Small intestine (tissue), 7 donors: ENCODE measurements at regions not wholly inside any gene's neighbourhood (a gene's known extent, or its start where the extent isn't known, plus 50 kb on each side); places are given as distances from the start of the nearest gene placed in this dataset.

Experiments
- DNase-seq, 2 donors: peaks; one replicate each; pipeline versions ENCODE4 v3.0.0 to v3.0.0-alpha.2; 2013
- FAIRE-seq: peaks from 2 replicates; lab custom pipeline; 2012; peaks lifted over from hg19 to GRCh38; lab: Jason Lieb, UNC
- H3K27ac ChIP-seq, 3 donors: one replicate each; pipeline ENCODE4 v1.5.1; 2013; ENCODE audit warnings: low read length in 2 of 3, mild to moderate bottlenecking in 2 of 3, control low read depth in 1 of 3, inconsistent platforms in 1 of 3, low read depth in 1 of 3, moderate library complexity in 1 of 3
- H3K27me3 ChIP-seq, 3 donors: one replicate each; pipeline ENCODE4 v1.6.1; 2013; ENCODE audit warnings: low read length in 3 of 3, inconsistent platforms in 1 of 3; ENCODE audit not compliant: control insufficient read depth in 3 of 3, insufficient read depth in 3 of 3
- H3K36me3 ChIP-seq, 3 donors: one replicate each; pipeline ENCODE4 v1.6.1; 2013; ENCODE audit warnings: low read length in 3 of 3, inconsistent platforms in 1 of 3, low read depth in 1 of 3, mild to moderate bottlenecking in 1 of 3, moderate library complexity in 1 of 3; ENCODE audit not compliant: control insufficient read depth in 3 of 3, insufficient read depth in 2 of 3
- H3K4me1 ChIP-seq, 3 donors: one replicate each; pipeline ENCODE4 v1.6.1; 2013; ENCODE audit warnings: low read length in 2 of 3, inconsistent platforms in 1 of 3, low read depth in 1 of 3, mild to moderate bottlenecking in 1 of 3, moderate library complexity in 1 of 3; ENCODE audit not compliant: control insufficient read depth in 3 of 3, insufficient read depth in 2 of 3
- H3K4me3 ChIP-seq, 3 donors: one replicate each; pipeline ENCODE4 v1.5.1; 2013; ENCODE audit warnings: low read length in 3 of 3, control low read depth in 1 of 3, inconsistent platforms in 1 of 3, low read depth in 1 of 3, mild to moderate bottlenecking in 1 of 3, moderate library complexity in 1 of 3
- H3K9me3 ChIP-seq, 2 donors: one replicate each; pipeline ENCODE4 v1.6.1; 2013; ENCODE audit warnings: low read depth in 1 of 2, low read length in 1 of 2; ENCODE audit not compliant: control insufficient read depth in 2 of 2, insufficient read depth in 1 of 2
- WGBS, 3 donors: extraction: QIAGEN DNeasy Blood & Tissue Kit; methylation state at CpG; one replicate each; pipeline ENCODE4 v1.1.7; 2013; 5-methylcytosine and 5-hydroxymethylcytosine counted together
- donor health status: healthy with polysubstance abuse.
- donor health status: control.
- donor health status: control.
- donor health status: Bipolar disorder and iron deficiency.
- donor health status: healthy.

- H3K36me3 ChIP-seq = no peaks in the 10 kb centered on the region
- no peak overlapping the region for H3K27ac ChIP-seq
- no peak overlapping the region for H3K4me3 ChIP-seq
- FAIRE-seq = no peak
- 61 to 85% (median 73%) methylated on average over 2 of the region's 2 CpGs for WGBS, 3 donors
- H3K27me3 ChIP-seq = no peaks in the 10 kb centered on the region
- H3K9me3 ChIP-seq = no peaks in the 10 kb centered on the region
- no peaks in the 10 kb centered on the region for H3K4me1 ChIP-seq
- DNase-seq = no peak
Observed at GRCh38 chr18:73593207-73593606, 554.4 kb downstream of the FBXO15 start.

GRCh38 chr18:73590950-73591349 is 556.7 kb downstream of the FBXO15 start:
- H3K27me3 ChIP-seq = no peaks in the 10 kb centered on the region
- WGBS, 3 donors = 88 to 92% (median 88%) methylated on average over 4 of the region's 4 CpGs

GRCh38 chr18:73579698-73580097 is 567.9 kb downstream of the FBXO15 start:
- Histone ChIP-seq H3K36me3 (no peaks in the 10 kb centered on the region), H3K4me1 (no peaks in the 10 kb centered on the region), H3K27ac (no peak overlapping the region), H3K27me3 (no peaks in the 10 kb centered on the region), H3K9me3 (no peaks in the 10 kb centered on the region), H3K4me3 (no peak overlapping the region)
- DNase-seq (no peak), FAIRE-seq (no peak)

More at GRCh38 chr18:73590950-73591349, 556.7 kb downstream of the FBXO15 start:
- no peaks in the 10 kb centered on the region for H3K9me3 ChIP-seq
- H3K27ac ChIP-seq = no peak overlapping the region
- H3K36me3 ChIP-seq = no peaks in the 10 kb centered on the region
- no peaks in the 10 kb centered on the region for H3K4me1 ChIP-seq
- FAIRE-seq (no peak), DNase-seq (no peak)
- no peak overlapping the region for H3K4me3 ChIP-seq

- Histone ChIP-seq H3K27me3 (no peaks in the 10 kb centered on the region), H3K36me3 (no peaks in the 10 kb centered on the region), H3K4me1 (no peaks in the 10 kb centered on the region), H3K27ac (no peak overlapping the region), H3K9me3 (no peaks in the 10 kb centered on the region), H3K4me3 (no peak overlapping the region)
- FAIRE-seq (no peak), DNase-seq (no peak)
- 79 to 94% (median 84%) methylated on average over 1 of the region's 1 CpG for WGBS, 3 donors
Observed at GRCh38 chr18:73577365-73577764, 570.3 kb downstream of the FBXO15 start.

- no peaks in the 10 kb centered on the region for H3K4me1 ChIP-seq
- H3K27me3 ChIP-seq = no peaks in the 10 kb centered on the region
- H3K9me3 ChIP-seq = no peaks in the 10 kb centered on the region
- FAIRE-seq (no peak), DNase-seq (no peak)
- WGBS, 3 donors = 87 to 95% (median 88%) methylated on average over 1 of the region's 1 CpG
- no peak overlapping the region for H3K27ac ChIP-seq
- H3K36me3 ChIP-seq = no peaks in the 10 kb centered on the region
- H3K4me3 ChIP-seq = no peak overlapping the region
Observed at GRCh38 chr18:73563901-73564472, 583.6 kb downstream of the FBXO15 start.

GRCh38 chr18:73563345-73563744 is 584.3 kb downstream of the FBXO15 start:
- no peak overlapping the region for H3K4me3 ChIP-seq
- FAIRE-seq (no peak), DNase-seq (no peak)
- 60 to 77% (median 68%) methylated on average over 4 of the region's 4 CpGs for WGBS, 3 donors
- no peak overlapping the region for H3K27ac ChIP-seq
- no peaks in the 10 kb centered on the region for H3K36me3 ChIP-seq
- H3K9me3 ChIP-seq = no peaks in the 10 kb centered on the region
- H3K4me1 ChIP-seq = no peaks in the 10 kb centered on the region
- H3K27me3 ChIP-seq = no peaks in the 10 kb centered on the region

- FAIRE-seq (no peak), DNase-seq (no peak)
- H3K4me1 ChIP-seq = no peaks in the 10 kb centered on the region
- H3K27me3 ChIP-seq = no peaks in the 10 kb centered on the region
- no peak overlapping the region for H3K27ac ChIP-seq
- H3K36me3 ChIP-seq = no peaks in the 10 kb centered on the region
- H3K9me3 ChIP-seq = no peaks in the 10 kb centered on the region
- 35 to 57% (median 50%) methylated on average over 4 of the region's 4 CpGs for WGBS, 3 donors
- no peak overlapping the region for H3K4me3 ChIP-seq
Observed at GRCh38 chr18:73556904-73557303, 590.7 kb downstream of the FBXO15 start.

GRCh38 chr18:73552171-73552570 is 595.5 kb downstream of the FBXO15 start:
- H3K4me3 ChIP-seq = no peak overlapping the region
- FAIRE-seq (no peak), DNase-seq (no peak)
- no peaks in the 10 kb centered on the region for H3K4me1 ChIP-seq
- no peak overlapping the region for H3K27ac ChIP-seq
- 55 to 65% (median 58%) methylated on average over 5 of the region's 5 CpGs for WGBS, 3 donors
- H3K27me3 ChIP-seq = no peaks in the 10 kb centered on the region
- no peaks in the 10 kb centered on the region for H3K36me3 ChIP-seq
- no peaks in the 10 kb centered on the region for H3K9me3 ChIP-seq

- Histone ChIP-seq H3K27ac (no peak overlapping the region), H3K36me3 (no peaks in the 10 kb centered on the region), H3K4me3 (no peak overlapping the region), H3K4me1 (no peaks in the 10 kb centered on the region), H3K9me3 (no peaks in the 10 kb centered on the region), H3K27me3 (no peaks in the 10 kb centered on the region)
- 71 to 80% (median 78%) methylated on average over 3 of the region's 3 CpGs for WGBS, 3 donors
- DNase-seq = no peak
- FAIRE-seq = no peak
Observed at GRCh38 chr18:73551211-73551610, 596.4 kb downstream of the FBXO15 start.
